ENCODE measurements at regions not wholly inside any gene's neighbourhood (a gene's known extent, or its start where the extent isn't known, plus 50 kb on each side); places are given as distances from the start of the nearest gene placed in this dataset.

- intact Hi-C loops (cut with micrococcal nuclease) = no loop called here
- Histone ChIP-seq H3K4me2 (ENCODE audit: low read length) (no peak overlapping the region), H3K36me3 (ENCODE audit: control insufficient read depth in 1 of 2, insufficient read depth in 2 of 2, low read length in 2 of 2) (no peaks in the 10 kb centered on the region), H3K9me3 (ENCODE audit: control insufficient read depth in 1 of 2, insufficient read depth in 1 of 2, low read depth in 1 of 2, low read length in 2 of 2) (no peaks in the 10 kb centered on the region), H4K20me1 (ENCODE audit: insufficient read depth) (no peaks in the 10 kb centered on the region), H3K27ac (ENCODE audit: low read depth, low read length) (no peak overlapping the region), H3K4me3 (replicated peaks in 1 of 2; ENCODE audit: low read depth in 1 of 2, low read length in 2 of 2) (no peak overlapping the region), H3K27me3 (ENCODE audit: insufficient read depth, low read length) (no peaks in the 10 kb centered on the region), H3K79me2 (ENCODE audit: insufficient read depth, low read length) (no peaks in the 10 kb centered on the region), H3K9ac (ENCODE audit: low read length) (no peak overlapping the region), H3K9me2 (ENCODE audit: insufficient read depth) (no peaks in the 10 kb centered on the region), H3K4me1 (ENCODE audit: control insufficient read depth in 1 of 2, insufficient read depth in 2 of 2, low read length in 2 of 2) (no peaks in the 10 kb centered on the region), H2AFZ (ENCODE audit: low read depth, low read length, poor library complexity, severe bottlenecking) (no peak overlapping the region)
- CTCF ChIA-PET = no interaction called here
- BruUV-seq (replicated peaks) = no TSS peak
- RAD21 ChIA-PET (ENCODE audit: low non-redundant PET in 1 of 2, low total read pairs in 2 of 2, uncharacterized antibody in 2 of 2, unreplicated experiment in 2 of 2) = no interaction called here
- ATAC-seq (no peak), DNase-seq (ENCODE audit: low read depth, low spot score) (no peak)
- TF ChIP-seq YY1 (IDR thresholded peaks at IDR 0.05; ENCODE audit: extremely low read depth, insufficient replicate concordance, low read depth, low read length) (no peak), RAD21 (IDR thresholded peaks at IDR 0.05; ENCODE audit: low read depth) (no peak), SP1 (IDR thresholded peaks at IDR 0.05; ENCODE audit: low read depth) (no peak), POLR2A (IDR thresholded peaks at IDR 0.05; ENCODE audit: borderline replicate concordance, extremely low read depth, insufficient read depth, insufficient read length) (no peak), SIN3A (IDR thresholded peaks at IDR 0.05; ENCODE audit: low read depth) (no peak), ATF3 (IDR thresholded peaks at IDR 0.05) (no peak), POLR2AphosphoS5 (IDR thresholded peaks at IDR 0.05; ENCODE audit: low read depth, low read length) (no peak), CTCF (IDR thresholded peaks at IDR 0.05 in 2 of 3, conservative IDR thresholded peaks at IDR 0.05 in 1 of 3; ENCODE audit: borderline replicate concordance in 1 of 3, insufficient read depth in 1 of 3, low read depth in 2 of 3, low read length in 2 of 3) (no peak), MAX (IDR thresholded peaks at IDR 0.05) (no peak), FOSL1 (IDR thresholded peaks at IDR 0.05; ENCODE audit: low read depth) (no peak)
- POLR2A ChIA-PET = no interaction called here
Observed at GRCh38 chrX:147848543-147849443, 62.9 kb upstream of the FMR1 start.
